A673 (cell line): ENCODE measurements at regions not wholly inside any gene's neighbourhood (a gene's known extent, or its start where the extent isn't known, plus 50 kb on each side); places are given as distances from the start of the nearest gene placed in this dataset.

Experiments
- BruUV-seq: library from RNA; stranded (reverse); fragments of 400-500 nt; replicated peaks from 2 replicates; lab custom pipeline; 2021; lab: Mats Ljungman, UMichigan
- CTCF ChIA-PET: fragments of 300-600 bp; sonication (Branson Sonifier 250); formaldehyde crosslinking; loops from one replicate; lab custom pipeline; 2022; ENCODE audit warnings: antibody characterized with exemption; lab: Charles Lee
- POLR2A ChIA-PET: fragments of 300-600 bp; sonication (Branson Sonifier 250); formaldehyde crosslinking; loops from one replicate; lab custom pipeline; 2022; ENCODE audit warnings: antibody characterized with exemption; ENCODE audit not compliant: low non-redundant PET; lab: Charles Lee
- DNase-seq: peaks from one replicate; pipeline ENCODE4 v3.0.0-alpha.2; 2015; ENCODE audit warnings: low spot score
- H3K27ac ChIP-seq: fragments of 200-600 bp; sonication (generic); 2 replicates; pipeline ENCODE4 v1.5.1; 2016; ENCODE audit warnings: mixed run types, low read depth, mild to moderate bottlenecking, mixed read lengths, antibody characterized with exemption, low read length; ENCODE audit not compliant: poor library complexity, severe bottlenecking
- H3K27me3 ChIP-seq: fragments of 200-600 bp; sonication (generic); replicated peaks from 2 replicates; pipeline ENCODE4 v1.6.1; 2017; ENCODE audit warnings: mixed run types, low read depth, mild to moderate bottlenecking, mixed read lengths, antibody characterized with exemption, low read length; ENCODE audit not compliant: insufficient read depth, poor library complexity
- H3K36me3 ChIP-seq: fragments of 200-600 bp; sonication (generic); 2 replicates; pipeline ENCODE4 v1.6.1; 2016; ENCODE audit warnings: mixed run types, mild to moderate bottlenecking, mixed read lengths, antibody characterized with exemption, low read length; ENCODE audit not compliant: insufficient read depth, poor library complexity, severe bottlenecking
- H3K4me1 ChIP-seq: fragments of 200-600 bp; sonication (generic); 2 replicates; pipeline ENCODE4 v1.6.1; 2017; ENCODE audit warnings: mixed run types, mild to moderate bottlenecking, mixed read lengths, antibody characterized with exemption, low read length; ENCODE audit not compliant: insufficient read depth, poor library complexity, severe bottlenecking
- H3K4me3 ChIP-seq: fragments of 200-600 bp; sonication (generic); 2 replicates; pipeline ENCODE4 v1.5.1; 2016; ENCODE audit warnings: low read depth, mixed run types, mild to moderate bottlenecking, mixed read lengths, low read length; ENCODE audit not compliant: poor library complexity, severe bottlenecking
- H3K9me3 ChIP-seq: fragments of 200-600 bp; sonication (generic); 2 replicates; pipeline ENCODE4 v1.6.1; 2016; ENCODE audit warnings: mixed run types, low read depth, mild to moderate bottlenecking, mixed read lengths, antibody characterized with exemption, low read length; ENCODE audit not compliant: poor library complexity, severe bottlenecking
- CTCF ChIP-seq: fragments of 300-800, 200-600 bp; sonication (generic); conservative IDR thresholded peaks from 2 replicates; pipeline ENCODE4 v1.5.1; 2017; ENCODE audit warnings: low read depth, mild to moderate bottlenecking, antibody characterized with exemption, low read length, moderate library complexity, mixed read lengths
- EZH2 ChIP-seq: fragments of 200-600 bp; sonication (generic); IDR thresholded peaks from 2 replicates; pipeline ENCODE4 v1.6.1; 2017; ENCODE audit warnings: borderline replicate concordance, low read depth, mild to moderate bottlenecking, mixed read lengths, antibody characterized with exemption, low read length; ENCODE audit not compliant: poor library complexity, severe bottlenecking
- intact Hi-C: fragments of 100-400 bp; cut with micrococcal nuclease; formaldehyde crosslinking; loops from one replicate; pipeline ENCODE4 v1.10.0; 2022; ENCODE audit not compliant: unreplicated experiment

- H3K4me1 ChIP-seq: peaks cover 31% of the 10 kb centered on the region
- CTCF ChIA-PET: no interaction called here
- no peaks in the 10 kb centered on the region for H3K36me3 ChIP-seq
- H3K27ac ChIP-seq: no peak overlapping the region
- no TSS peak for BruUV-seq
- no peak for TF ChIP-seq EZH2
- TF ChIP-seq CTCF: no peak
- no peaks in the 10 kb centered on the region for H3K9me3 ChIP-seq
- POLR2A ChIA-PET: no interaction called here
- intact Hi-C loops: no loop called here
- DNase-seq: no peak
- no peak overlapping the region for H3K4me3 ChIP-seq
- peaks cover 4% of the 10 kb centered on the region for H3K27me3 ChIP-seq
Observed at GRCh38 chr10:92751827-92752226, 62.1 kb downstream of the HHEX start.

GRCh38 chr10:92753865-92754264 lies 64.1 kb downstream of the HHEX start:
- Histone ChIP-seq H3K4me1 (peaks cover 38% of the 10 kb centered on the region), H3K4me3 (no peak overlapping the region), H3K27ac (no peak overlapping the region), H3K36me3 (no peaks in the 10 kb centered on the region), H3K27me3 (peaks cover 4% of the 10 kb centered on the region), H3K9me3 (no peaks in the 10 kb centered on the region)
- TF ChIP-seq CTCF: no peak
- no peak for TF ChIP-seq EZH2
- intact Hi-C loops: no loop called here
- ChIA-PET POLR2A (no interaction called here), CTCF (no interaction called here)
- BruUV-seq: no TSS peak
- no peak for DNase-seq

GRCh38 chr10:92755725-92756124 lies 66.0 kb downstream of the HHEX start:
- intact Hi-C loops: no loop called here
- no peaks in the 10 kb centered on the region for H3K9me3 ChIP-seq
- H3K27me3 ChIP-seq: no peaks in the 10 kb centered on the region
- no TSS peak for BruUV-seq
- no peak overlapping the region for H3K27ac ChIP-seq
- peaks cover 30% of the 10 kb centered on the region for H3K4me1 ChIP-seq
- TF ChIP-seq EZH2 (no peak), CTCF (no peak)
- no peak for DNase-seq
- CTCF ChIA-PET: interaction anchor here (0.5 kb wide), 1 partner anchor 573 kb away, joined by 6 read pairs; no protein-coding TSS in a partner anchor
- POLR2A ChIA-PET: no interaction called here
- H3K4me3 ChIP-seq: no peak overlapping the region
- H3K36me3 ChIP-seq: no peaks in the 10 kb centered on the region
